ENCODE measurements at regions not wholly inside any gene's neighbourhood (a gene's known extent, or its start where the extent isn't known, plus 50 kb on each side); places are given as distances from the start of the nearest gene placed in this dataset.

DNA sequence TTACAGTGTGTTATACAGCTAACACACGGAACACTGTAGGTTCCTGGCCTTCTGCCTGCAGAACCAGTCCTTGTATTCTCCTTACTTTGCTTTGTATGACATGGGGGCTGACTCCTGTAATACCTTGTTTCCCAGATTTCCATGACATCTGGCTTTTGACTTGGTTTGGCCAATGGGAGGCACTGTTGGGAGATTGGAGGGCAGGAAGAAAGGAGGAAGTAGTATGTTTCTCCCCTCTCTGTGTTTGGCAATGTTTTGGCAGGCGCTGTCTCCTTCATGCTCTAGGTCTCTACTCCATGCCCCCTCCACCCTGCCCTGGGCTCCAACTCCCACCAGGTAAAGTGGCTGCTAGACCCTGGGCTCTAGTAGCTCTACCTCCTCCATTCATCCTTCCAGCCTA, 331.1 kb upstream of the SLC14A2 start:
- TF ChIP-seq, protein P1, sequence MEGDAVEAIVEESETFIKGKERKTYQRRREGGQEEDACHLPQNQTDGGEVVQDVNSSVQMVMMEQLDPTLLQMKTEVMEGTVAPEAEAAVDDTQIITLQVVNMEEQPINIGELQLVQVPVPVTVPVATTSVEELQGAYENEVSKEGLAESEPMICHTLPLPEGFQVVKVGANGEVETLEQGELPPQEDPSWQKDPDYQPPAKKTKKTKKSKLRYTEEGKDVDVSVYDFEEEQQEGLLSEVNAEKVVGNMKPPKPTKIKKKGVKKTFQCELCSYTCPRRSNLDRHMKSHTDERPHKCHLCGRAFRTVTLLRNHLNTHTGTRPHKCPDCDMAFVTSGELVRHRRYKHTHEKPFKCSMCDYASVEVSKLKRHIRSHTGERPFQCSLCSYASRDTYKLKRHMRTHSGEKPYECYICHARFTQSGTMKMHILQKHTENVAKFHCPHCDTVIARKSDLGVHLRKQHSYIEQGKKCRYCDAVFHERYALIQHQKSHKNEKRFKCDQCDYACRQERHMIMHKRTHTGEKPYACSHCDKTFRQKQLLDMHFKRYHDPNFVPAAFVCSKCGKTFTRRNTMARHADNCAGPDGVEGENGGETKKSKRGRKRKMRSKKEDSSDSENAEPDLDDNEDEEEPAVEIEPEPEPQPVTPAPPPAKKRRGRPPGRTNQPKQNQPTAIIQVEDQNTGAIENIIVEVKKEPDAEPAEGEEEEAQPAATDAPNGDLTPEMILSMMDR (conservative IDR thresholded peaks at IDR 0.05; ENCODE audit: low read depth, low read length), result no peak
- TF ChIP-seq EZH2 (IDR thresholded peaks at IDR 0.05; ENCODE audit: low read length, unreplicated experiment), result no peak

Measured in PC-3 (cell line).